OCI-LY3 (cell line): ENCODE measurements at regions not wholly inside any gene's neighbourhood (a gene's known extent, or its start where the extent isn't known, plus 50 kb on each side); places are given as distances from the start of the nearest gene placed in this dataset.

Experiments
- EZH2phosphoT487 ChIP-seq: fragments of 200-600 bp; shearing (Covaris generic); IDR thresholded peaks from 2 replicates; pipeline ENCODE4 v1.6.1; 2018; ENCODE audit warnings: antibody characterized with exemption, mixed run types, low read depth
- TF ChIP-seq, protein P1 (sequence below): fragments of 200-600, 300-600 bp; sonication (generic); IDR thresholded peaks from 2 replicates; pipeline ENCODE4 v1.5.1; 2014; ENCODE audit warnings: antibody characterized with exemption, low read length, low read depth

DNA sequence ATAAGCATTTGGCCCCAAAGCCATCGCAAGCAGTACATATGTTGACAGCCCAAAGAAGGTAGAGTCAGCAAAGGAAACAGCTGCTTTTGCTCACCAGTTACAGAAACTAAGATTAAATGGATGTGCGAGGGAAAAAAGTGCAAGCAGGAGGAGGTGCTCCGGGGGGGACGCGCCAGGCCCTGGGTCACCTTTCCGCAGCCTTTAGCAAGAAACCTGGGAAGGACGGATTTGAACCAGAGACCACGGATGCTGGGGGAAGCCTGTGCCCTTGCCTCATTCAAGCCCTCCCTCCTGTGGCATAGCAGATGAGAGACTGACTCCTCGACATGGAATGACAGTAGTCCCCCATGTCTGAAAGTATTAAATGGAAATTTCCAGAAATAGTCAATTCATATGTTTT is 405.6 kb upstream of the PRKCQ start:
- TF ChIP-seq, protein P1, sequence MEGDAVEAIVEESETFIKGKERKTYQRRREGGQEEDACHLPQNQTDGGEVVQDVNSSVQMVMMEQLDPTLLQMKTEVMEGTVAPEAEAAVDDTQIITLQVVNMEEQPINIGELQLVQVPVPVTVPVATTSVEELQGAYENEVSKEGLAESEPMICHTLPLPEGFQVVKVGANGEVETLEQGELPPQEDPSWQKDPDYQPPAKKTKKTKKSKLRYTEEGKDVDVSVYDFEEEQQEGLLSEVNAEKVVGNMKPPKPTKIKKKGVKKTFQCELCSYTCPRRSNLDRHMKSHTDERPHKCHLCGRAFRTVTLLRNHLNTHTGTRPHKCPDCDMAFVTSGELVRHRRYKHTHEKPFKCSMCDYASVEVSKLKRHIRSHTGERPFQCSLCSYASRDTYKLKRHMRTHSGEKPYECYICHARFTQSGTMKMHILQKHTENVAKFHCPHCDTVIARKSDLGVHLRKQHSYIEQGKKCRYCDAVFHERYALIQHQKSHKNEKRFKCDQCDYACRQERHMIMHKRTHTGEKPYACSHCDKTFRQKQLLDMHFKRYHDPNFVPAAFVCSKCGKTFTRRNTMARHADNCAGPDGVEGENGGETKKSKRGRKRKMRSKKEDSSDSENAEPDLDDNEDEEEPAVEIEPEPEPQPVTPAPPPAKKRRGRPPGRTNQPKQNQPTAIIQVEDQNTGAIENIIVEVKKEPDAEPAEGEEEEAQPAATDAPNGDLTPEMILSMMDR: no peak
- no peak for TF ChIP-seq EZH2phosphoT487
